A549 (cell line): ENCODE measurements at regions not wholly inside any gene's neighbourhood (a gene's known extent, or its start where the extent isn't known, plus 50 kb on each side); places are given as distances from the start of the nearest gene placed in this dataset.

Source experiments
- ATAC-seq, 2 experiments: fragments of 200-7000 bp in 1 of 2; fragments of >200 bp in 1 of 2; cut with Nextera tagmentation in 1 of 2; cut with Tn5 transposase in 1 of 2; 3 replicates each; pipeline versions ENCODE4 v1.8.0 to v1.9.1; 2018 to 2020; ENCODE audit warnings: mild to moderate bottlenecking in 1 of 2, moderate library complexity in 1 of 2
- CTCF ChIA-PET: fragments of 300-600 bp; sonication (Branson Sonifier 250); formaldehyde crosslinking; extraction: SDS; loops from one replicate; lab custom pipeline; 2021; ENCODE audit warnings: antibody characterized with exemption, inconsistent platforms; lab: Yijun Ruan, JAX
- POLR2A ChIA-PET: fragments of 350-600 bp; formaldehyde crosslinking; extraction: SDS; loops from one replicate; lab custom pipeline; 2021; ENCODE audit warnings: antibody characterized with exemption, inconsistent platforms; lab: Yijun Ruan, JAX
- DNase-seq, 2 experiments: peaks; one replicate each; pipeline versions ENCODE4 v3.0.0 to v3.0.0-alpha.2; 2011 to 2016; ENCODE audit warnings: low read depth in 1 of 2, low spot score in 1 of 2
- FAIRE-seq: peaks from 2 replicates; lab custom pipeline; 2011; peaks lifted over from hg19 to GRCh38; lab: Jason Lieb, UNC
- H3K27ac ChIP-seq, 2 experiments: fragments of >200 bp; sonication (Bioruptor Twin); formaldehyde crosslinking; 3 replicates each; pipeline ENCODE4 v1.5.1; 2016 to 2017
- H3K4me1 ChIP-seq: fragments of >200 bp; sonication (Bioruptor Twin); formaldehyde crosslinking; 3 replicates; pipeline ENCODE4 v1.6.1; 2016
- H3K4me2 ChIP-seq: fragments of >200 bp; sonication (Bioruptor Twin); formaldehyde crosslinking; 3 replicates; pipeline ENCODE4 v1.6.1; 2016
- H3K4me3 ChIP-seq: fragments of >200 bp; sonication (Bioruptor Twin); formaldehyde crosslinking; 3 replicates; pipeline ENCODE4 v1.5.1; 2016
- H3K9me3 ChIP-seq: fragments of >200 bp; sonication (Bioruptor Twin); formaldehyde crosslinking; 3 replicates; pipeline ENCODE4 v1.6.1; 2016
- CBX2 ChIP-seq: fragments of 200-600 bp; sonication (generic); IDR thresholded peaks from 2 replicates; pipeline ENCODE4 v1.6.1; 2016; ENCODE audit warnings: low read depth, mild to moderate bottlenecking, borderline replicate concordance
- CBX8 ChIP-seq: fragments of 200-600 bp; sonication (generic); IDR thresholded peaks from 2 replicates; pipeline ENCODE4 v1.6.1; 2016
- EHF ChIP-seq: fragments of 250-450 bp; sonication (Bioruptor Pico); IDR thresholded peaks from 2 replicates; pipeline ENCODE4 v1.5.0; 2020; ENCODE audit warnings: mild to moderate bottlenecking
- EHMT2 ChIP-seq: fragments of 200-600 bp; sonication (generic); IDR thresholded peaks from 2 replicates; pipeline ENCODE4 v1.6.1; 2016; ENCODE audit warnings: antibody characterized with exemption, low read depth, mild to moderate bottlenecking, moderate library complexity
- FOSB ChIP-seq: fragments of 250-450 bp; sonication (Bioruptor Pico); IDR thresholded peaks from 2 replicates; pipeline ENCODE4 v1.5.0; 2020; ENCODE audit warnings: mild to moderate bottlenecking, moderate library complexity
- FOSL2 ChIP-seq, 2 experiments: fragments of 450-650 bp in 1 of 2; fragments of >200 bp in 1 of 2; sonication (Bioruptor Twin) in 1 of 2; formaldehyde crosslinking; IDR thresholded peaks; 2 replicates each; pipeline versions ENCODE4 v1.5.0 to v1.6.1; 2016 to 2020; ENCODE audit warnings: mild to moderate bottlenecking in 1 of 2, moderate library complexity in 1 of 2
- HDAC2 ChIP-seq: fragments of 200-600 bp; sonication (generic); IDR thresholded peaks from 2 replicates; pipeline ENCODE4 v1.6.1; 2016
- HOXB13 ChIP-seq: fragments of 250-450 bp; sonication (Bioruptor Pico); IDR thresholded peaks from 2 replicates; pipeline ENCODE4 v1.5.0; 2020; ENCODE audit warnings: low read depth, mild to moderate bottlenecking, moderate library complexity
- NFE2L2 ChIP-seq: fragments of 150-350 bp; conservative IDR thresholded peaks from 2 replicates; pipeline ENCODE4 v1.6.1; 2014; ENCODE audit warnings: low read length
- NR3C1 ChIP-seq: fragments of >200 bp; sonication (Bioruptor Twin); formaldehyde crosslinking; IDR thresholded peaks from 3 replicates; pipeline ENCODE4 v1.6.1; 2017
- RAD21 ChIP-seq, 2 experiments: fragments of >200 bp in 1 of 2; sonication (Bioruptor Twin) in 1 of 2; formaldehyde crosslinking in 1 of 2; IDR thresholded peaks in 1 of 2; conservative IDR thresholded peaks in 1 of 2; 2 replicates in 1 of 2; 3 replicates in 1 of 2; pipeline ENCODE4 v1.6.1; 2012 to 2018; ENCODE audit warnings: inconsistent platforms in 1 of 2
- RCOR1 ChIP-seq: fragments of 150-350 bp; IDR thresholded peaks from 2 replicates; pipeline ENCODE4 v1.6.1; 2014; ENCODE audit warnings: antibody characterized with exemption, low read length, low read depth
- RNF2 ChIP-seq: fragments of 200-600 bp; sonication (generic); IDR thresholded peaks from 2 replicates; pipeline ENCODE4 v1.6.1; 2016; ENCODE audit warnings: low read depth, mild to moderate bottlenecking, antibody characterized with exemption, moderate library complexity, borderline replicate concordance
- SMC3 ChIP-seq: fragments of >200 bp; sonication (Bioruptor Twin); formaldehyde crosslinking; IDR thresholded peaks from 3 replicates; pipeline ENCODE4 v1.6.1; 2018; ENCODE audit warnings: inconsistent platforms
- SREBF2 ChIP-seq: fragments of 450-650 bp; IDR thresholded peaks from 2 replicates; pipeline ENCODE4 v1.6.1; 2014; ENCODE audit warnings: mild to moderate bottlenecking, moderate library complexity
- TP53 ChIP-seq: fragments of 250-450 bp; sonication (Bioruptor Pico); IDR thresholded peaks from 2 replicates; pipeline ENCODE4 v1.5.0; 2021; ENCODE audit warnings: mild to moderate bottlenecking, moderate library complexity
- ZC3H11A ChIP-seq: fragments of 450-650 bp; IDR thresholded peaks from 2 replicates; pipeline ENCODE4 v1.6.1; 2014; ENCODE audit warnings: antibody characterized with exemption, mild to moderate bottlenecking
- ZFP36 ChIP-seq: fragments of 450-650 bp; IDR thresholded peaks from 2 replicates; pipeline ENCODE4 v1.6.1; 2014; ENCODE audit warnings: borderline replicate concordance; ENCODE audit not compliant: partially characterized antibody
- ZNF302 ChIP-seq: fragments of 250-450 bp; sonication (Bioruptor Pico); IDR thresholded peaks from 2 replicates; pipeline ENCODE4 v1.9.0; 2021; ENCODE audit warnings: inconsistent platforms, mild to moderate bottlenecking, moderate library complexity
- WGBS: methylation state at CpG from one replicate; pipeline ENCODE4 v1.1.6; 2017; ENCODE audit errors: missing lambda C conversion rate; 5-methylcytosine and 5-hydroxymethylcytosine counted together
- TF ChIP-seq, protein P1 (sequence below): fragments of 250-450 bp; sonication (Bioruptor Pico); IDR thresholded peaks from 2 replicates; pipeline ENCODE4 v1.5.0; 2021; ENCODE audit warnings: mild to moderate bottlenecking, moderate library complexity, borderline replicate concordance
- TF ChIP-seq, protein P2 (sequence below): fragments of 150-350 bp; IDR thresholded peaks from 2 replicates; pipeline ENCODE4 v1.6.1; 2014; ENCODE audit warnings: low read depth, mild to moderate bottlenecking, low read length
- TF ChIP-seq, protein P3 (sequence below): IDR thresholded peaks from 2 replicates; pipeline ENCODE4 v1.6.1; 2012
- TF ChIP-seq, protein P4 (sequence below): IDR thresholded peaks from 2 replicates; pipeline ENCODE4 v1.6.1; 2012
- TF ChIP-seq, protein P5 (sequence below): fragments of >200 bp; sonication (Bioruptor Twin); formaldehyde crosslinking; IDR thresholded peaks from 3 replicates; pipeline ENCODE4 v1.6.1; 2016

DNA sequence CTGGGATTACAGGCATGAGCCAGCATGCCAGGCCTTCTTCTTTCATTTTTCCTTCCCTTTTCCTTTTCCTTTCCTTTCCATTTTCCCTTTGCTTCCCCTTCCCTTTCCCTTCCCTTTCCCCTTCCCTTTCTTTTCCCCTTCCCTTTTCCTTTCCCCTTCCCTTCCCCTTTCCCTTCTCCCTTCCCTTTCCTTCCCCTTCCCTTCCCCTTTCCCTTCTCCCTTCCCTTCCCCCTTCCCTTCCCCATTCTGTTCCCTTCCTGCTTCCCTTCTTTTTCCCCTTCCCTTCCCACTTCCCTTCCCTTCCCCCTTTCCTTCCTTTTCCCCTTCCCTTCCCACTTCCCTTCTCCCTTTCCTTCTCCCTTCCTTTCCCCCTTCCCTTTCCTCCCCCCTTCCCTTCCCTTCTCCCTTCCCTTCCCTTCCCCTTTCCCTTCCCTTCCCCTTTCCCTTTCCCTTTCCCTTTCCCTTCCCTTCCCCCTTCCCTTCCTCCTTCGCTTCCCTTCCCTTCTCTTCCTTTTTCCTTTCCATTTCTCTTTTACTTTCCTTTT is 712.2 kb upstream of the POM121L12 start:
- ChIA-PET POLR2A (no interaction called here), CTCF (no interaction called here)
- no peak overlapping the region for H3K4me2 ChIP-seq
- DNase-seq (no peak), ATAC-seq (no peak), FAIRE-seq (no peak)
- no peak overlapping the region for H3K4me3 ChIP-seq
- no peaks in the 10 kb centered on the region for H3K4me1 ChIP-seq
- H3K9me3 ChIP-seq = no peaks in the 10 kb centered on the region; the same call in 2 of the 3 replicates
- 0% methylated on average over 1 of the region's 1 CpG for WGBS
- TF ChIP-seq TP53 (CRISPR knock-in tag) = no peak
- no peak for TF ChIP-seq RCOR1
- no peak for TF ChIP-seq SREBF2
- TF ChIP-seq, protein P1, sequence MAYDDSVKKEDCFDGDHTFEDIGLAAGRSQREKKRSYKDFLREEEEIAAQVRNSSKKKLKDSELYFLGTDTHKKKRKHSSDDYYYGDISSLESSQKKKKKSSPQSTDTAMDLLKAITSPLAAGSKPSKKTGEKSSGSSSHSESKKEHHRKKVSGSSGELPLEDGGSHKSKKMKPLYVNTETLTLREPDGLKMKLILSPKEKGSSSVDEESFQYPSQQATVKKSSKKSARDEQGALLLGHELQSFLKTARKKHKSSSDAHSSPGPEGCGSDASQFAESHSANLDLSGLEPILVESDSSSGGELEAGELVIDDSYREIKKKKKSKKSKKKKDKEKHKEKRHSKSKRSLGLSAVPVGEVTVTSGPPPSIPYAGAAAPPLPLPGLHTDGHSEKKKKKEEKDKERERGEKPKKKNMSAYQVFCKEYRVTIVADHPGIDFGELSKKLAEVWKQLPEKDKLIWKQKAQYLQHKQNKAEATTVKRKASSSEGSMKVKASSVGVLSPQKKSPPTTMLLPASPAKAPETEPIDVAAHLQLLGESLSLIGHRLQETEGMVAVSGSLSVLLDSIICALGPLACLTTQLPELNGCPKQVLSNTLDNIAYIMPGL (CRISPR knock-in tag) = no peak
- no peak for TF ChIP-seq EHMT2
- no peak for TF ChIP-seq ZC3H11A
- H3K27ac ChIP-seq = no peak overlapping the region

DNA sequence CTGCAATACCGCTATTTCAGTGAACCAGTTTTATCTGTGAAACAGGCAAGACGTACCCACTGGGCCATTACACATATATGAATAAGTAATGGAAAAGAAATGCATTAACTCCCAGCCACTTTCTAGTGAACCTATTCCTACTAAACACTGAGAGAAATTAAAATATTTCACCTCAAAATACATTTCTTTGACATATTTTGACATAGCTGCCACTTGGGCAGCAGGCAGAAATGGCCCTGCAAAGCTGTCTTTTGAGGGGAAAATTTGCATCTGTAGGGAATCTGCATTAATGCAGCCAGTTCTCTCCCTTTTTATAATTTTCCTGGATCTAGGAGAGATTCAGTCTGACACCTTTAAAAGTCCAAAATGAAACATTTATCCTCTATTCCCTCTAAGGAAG is 714.8 kb upstream of the POM121L12 start:
- peaks cover 2% of the 10 kb centered on the region; the same call in 1 of the 3 replicates for H3K9me3 ChIP-seq
- ChIA-PET POLR2A (no interaction called here), CTCF (no interaction called here)
- no peak overlapping the region for H3K27ac ChIP-seq
- FAIRE-seq (no peak), DNase-seq (no peak), ATAC-seq (no peak)
- no peak overlapping the region for H3K4me2 ChIP-seq
- no peak for TF ChIP-seq ZFP36
- TF ChIP-seq EHMT2 = no peak
- TF ChIP-seq NFE2L2 = no peak
- TF ChIP-seq ZNF302 (CRISPR knock-in tag) = no peak
- TF ChIP-seq RNF2 = no peak
- TF ChIP-seq EHF (CRISPR knock-in tag) = no peak
- no peak for TF ChIP-seq TP53 (CRISPR knock-in tag)
- TF ChIP-seq, protein P2, sequence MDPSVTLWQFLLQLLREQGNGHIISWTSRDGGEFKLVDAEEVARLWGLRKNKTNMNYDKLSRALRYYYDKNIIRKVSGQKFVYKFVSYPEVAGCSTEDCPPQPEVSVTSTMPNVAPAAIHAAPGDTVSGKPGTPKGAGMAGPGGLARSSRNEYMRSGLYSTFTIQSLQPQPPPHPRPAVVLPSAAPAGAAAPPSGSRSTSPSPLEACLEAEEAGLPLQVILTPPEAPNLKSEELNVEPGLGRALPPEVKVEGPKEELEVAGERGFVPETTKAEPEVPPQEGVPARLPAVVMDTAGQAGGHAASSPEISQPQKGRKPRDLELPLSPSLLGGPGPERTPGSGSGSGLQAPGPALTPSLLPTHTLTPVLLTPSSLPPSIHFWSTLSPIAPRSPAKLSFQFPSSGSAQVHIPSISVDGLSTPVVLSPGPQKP = no peak
- no peak overlapping the region for H3K4me3 ChIP-seq
- 0% methylated on average over 2 of the region's 2 CpGs for WGBS
- no peaks in the 10 kb centered on the region for H3K4me1 ChIP-seq

DNA sequence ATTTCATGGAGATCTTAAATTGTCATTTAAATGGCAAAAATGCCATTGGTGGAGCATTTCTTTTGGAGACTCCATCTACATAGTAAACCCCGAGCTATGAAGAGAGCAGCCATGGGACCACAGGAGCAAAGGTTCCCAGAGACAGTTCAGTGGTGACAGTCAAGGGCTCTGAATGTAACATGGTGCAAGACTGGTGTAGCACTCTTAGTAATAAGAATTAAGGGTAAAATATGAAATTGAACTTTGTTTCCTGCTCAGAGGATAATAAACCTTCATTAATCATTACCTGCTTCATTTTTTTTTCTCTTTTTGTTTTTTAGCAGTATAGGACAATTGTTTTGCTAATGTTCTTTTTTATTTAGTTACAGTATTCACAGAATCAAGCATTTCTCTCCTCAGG is 717.5 kb upstream of the POM121L12 start:
- no peak overlapping the region for H3K27ac ChIP-seq
- POLR2A ChIA-PET = no interaction called here
- no peak overlapping the region for H3K4me3 ChIP-seq
- H3K4me2 ChIP-seq = no peak overlapping the region
- no peak for DNase-seq
- 0% methylated on average over 1 of the region's 1 CpG for WGBS
- no peaks in the 10 kb centered on the region for H3K4me1 ChIP-seq
- CTCF ChIA-PET = no interaction called here
- FAIRE-seq = no peak
- ATAC-seq = no peak
- TF ChIP-seq CBX2 (no peak), HDAC2 (no peak)
- TF ChIP-seq, protein P3, sequence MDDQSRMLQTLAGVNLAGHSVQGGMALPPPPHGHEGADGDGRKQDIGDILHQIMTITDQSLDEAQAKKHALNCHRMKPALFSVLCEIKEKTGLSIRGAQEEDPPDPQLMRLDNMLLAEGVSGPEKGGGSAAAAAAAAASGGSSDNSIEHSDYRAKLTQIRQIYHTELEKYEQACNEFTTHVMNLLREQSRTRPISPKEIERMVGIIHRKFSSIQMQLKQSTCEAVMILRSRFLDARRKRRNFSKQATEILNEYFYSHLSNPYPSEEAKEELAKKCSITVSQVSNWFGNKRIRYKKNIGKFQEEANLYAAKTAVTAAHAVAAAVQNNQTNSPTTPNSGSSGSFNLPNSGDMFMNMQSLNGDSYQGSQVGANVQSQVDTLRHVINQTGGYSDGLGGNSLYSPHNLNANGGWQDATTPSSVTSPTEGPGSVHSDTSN = no peak
- TF ChIP-seq, all 56 proteins: peak for 0
- H3K9me3 ChIP-seq = peaks cover 2% of the 10 kb centered on the region; the same call in 1 of the 3 replicates

DNA sequence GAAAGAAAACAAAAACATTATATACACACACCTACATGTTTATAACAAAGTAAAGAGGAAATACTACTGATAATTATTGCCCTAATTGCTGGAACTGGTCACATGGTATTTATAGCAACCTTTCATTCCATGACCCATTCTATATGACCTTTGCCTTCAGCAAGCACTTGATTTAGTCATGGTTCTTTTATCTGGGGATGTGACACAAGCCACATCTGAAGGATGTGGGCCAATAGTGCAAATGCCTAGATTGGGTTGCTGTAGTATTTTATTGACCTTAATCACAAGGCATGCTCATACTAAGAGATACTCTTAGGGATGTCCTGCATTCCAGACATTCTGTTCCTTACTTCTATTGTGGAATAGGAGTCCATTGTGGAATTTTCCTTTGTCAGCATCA is 723.5 kb upstream of the POM121L12 start:
- Histone ChIP-seq H3K9me3 (no peaks in the 10 kb centered on the region), H3K4me3 (no peak overlapping the region), H3K27ac (no peak overlapping the region), H3K4me1 (no peaks in the 10 kb centered on the region), H3K4me2 (no peak overlapping the region)
- DNase-seq (no peak), FAIRE-seq (no peak), ATAC-seq (no peak)
- ChIA-PET CTCF (interaction anchor here (0.6 kb wide), 1 partner anchor 1097 kb away, joined by 3 read pairs; no protein-coding TSS in a partner anchor), POLR2A (no interaction called here)
- TF ChIP-seq SMC3 (no peak), HDAC2 (no peak), RAD21 (conservative IDR thresholded peaks at IDR 0.05 in 1 of 2, IDR thresholded peaks at IDR 0.05 in 1 of 2) (no peak), HOXB13 (CRISPR knock-in tag) (no peak), CBX8 (no peak), NR3C1 (no peak), FOSB (CRISPR knock-in tag) (no peak), FOSL2 (IDR thresholded peaks at IDR 0.05) (no peak), FOSL2 (CRISPR knock-in tag; IDR thresholded peaks at IDR 0.05) (no peak)
- TF ChIP-seq, protein P3 = no peak
- TF ChIP-seq, protein P4, sequence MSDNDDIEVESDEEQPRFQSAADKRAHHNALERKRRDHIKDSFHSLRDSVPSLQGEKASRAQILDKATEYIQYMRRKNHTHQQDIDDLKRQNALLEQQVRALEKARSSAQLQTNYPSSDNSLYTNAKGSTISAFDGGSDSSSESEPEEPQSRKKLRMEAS = no peak
- TF ChIP-seq, protein P5, sequence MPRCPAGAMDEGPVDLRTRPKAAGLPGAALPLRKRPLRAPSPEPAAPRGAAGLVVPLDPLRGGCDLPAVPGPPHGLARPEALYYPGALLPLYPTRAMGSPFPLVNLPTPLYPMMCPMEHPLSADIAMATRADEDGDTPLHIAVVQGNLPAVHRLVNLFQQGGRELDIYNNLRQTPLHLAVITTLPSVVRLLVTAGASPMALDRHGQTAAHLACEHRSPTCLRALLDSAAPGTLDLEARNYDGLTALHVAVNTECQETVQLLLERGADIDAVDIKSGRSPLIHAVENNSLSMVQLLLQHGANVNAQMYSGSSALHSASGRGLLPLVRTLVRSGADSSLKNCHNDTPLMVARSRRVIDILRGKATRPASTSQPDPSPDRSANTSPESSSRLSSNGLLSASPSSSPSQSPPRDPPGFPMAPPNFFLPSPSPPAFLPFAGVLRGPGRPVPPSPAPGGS = no peak
